Mesothelial cell of epicardium (in vitro differentiated cells): ENCODE measurements at regions not wholly inside any gene's neighbourhood (a gene's known extent, or its start where the extent isn't known, plus 50 kb on each side); places are given as distances from the start of the nearest gene placed in this dataset.

Experiments
- DNase-seq, 2 experiments: peaks; one replicate each; pipeline ENCODE4 v3.0.0; 2021; ENCODE audit warnings: low spot score in 2 of 2; ENCODE audit not compliant: unreplicated experiment in 2 of 2
- H3K27ac Mint-ChIP-seq: 2 replicates; pipeline ENCODE4 v1.8.0; 2021; ENCODE audit warnings: mixed read lengths
- H3K27me3 Mint-ChIP-seq: 2 replicates; pipeline ENCODE4 v1.8.0; 2021; ENCODE audit warnings: low read depth, mixed read lengths
- H3K36me3 Mint-ChIP-seq: 2 replicates; pipeline ENCODE4 v1.8.0; 2021; ENCODE audit warnings: mixed read lengths
- H3K4me1 Mint-ChIP-seq: 2 replicates; pipeline ENCODE4 v1.8.0; 2021; ENCODE audit warnings: mixed read lengths
- H3K4me3 Mint-ChIP-seq: 2 replicates; pipeline ENCODE4 v1.8.0; 2021; ENCODE audit warnings: mild to moderate bottlenecking, moderate library complexity, mixed read lengths
- H3K9me3 Mint-ChIP-seq: 2 replicates; pipeline ENCODE4 v1.8.0; 2021; ENCODE audit warnings: mixed read lengths
- CTCF ChIP-seq: fragments of 200-600 bp; sonication (generic); IDR thresholded peaks from one replicate; pipeline ENCODE4 v1.5.0; 2021; ENCODE audit warnings: antibody characterized with exemption; ENCODE audit not compliant: unreplicated experiment

DNA sequence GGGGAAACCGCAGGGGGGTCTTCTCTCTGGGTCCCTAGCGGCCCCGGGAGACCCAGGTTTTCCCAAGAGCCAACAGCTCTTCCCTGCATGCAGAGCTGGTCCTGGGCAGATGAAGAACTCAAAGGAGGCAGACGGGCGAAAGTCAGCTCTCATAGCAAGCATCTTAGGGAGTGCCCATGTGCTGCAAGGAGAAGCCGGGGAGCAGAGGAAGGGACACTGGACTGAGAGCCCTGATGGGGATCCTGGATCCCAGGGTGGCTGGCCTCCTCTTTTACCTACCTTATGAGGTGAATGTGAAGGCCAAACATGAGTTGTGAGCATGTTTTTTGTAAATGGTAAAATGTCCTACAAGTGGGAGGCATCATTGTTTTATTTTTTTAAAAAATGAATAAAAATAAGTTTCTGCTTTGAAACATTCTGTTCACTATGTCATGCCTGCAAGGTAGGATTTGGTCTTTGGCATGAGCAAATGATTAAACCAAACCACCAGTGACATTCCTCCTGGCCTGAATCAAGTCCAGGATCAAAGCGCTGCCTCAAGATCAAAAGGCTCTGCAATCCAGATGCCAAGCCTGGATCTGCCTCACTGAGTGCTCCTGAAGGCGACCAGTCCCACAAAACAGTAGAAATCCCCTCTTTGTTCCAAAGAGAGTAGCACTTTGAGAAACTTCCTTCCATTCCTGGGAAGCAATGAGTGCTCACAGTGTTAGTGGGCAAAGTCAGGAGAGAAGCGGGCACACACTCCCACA is 92.2 kb upstream of the SERP2 start:
- DNase-seq = no peak
- H3K27ac Mint-ChIP-seq = no peak overlapping the region
- TF ChIP-seq CTCF = no peak
- peaks cover 27% of the 10 kb centered on the region for H3K27me3 Mint-ChIP-seq
- peaks cover 5% of the 10 kb centered on the region for H3K9me3 Mint-ChIP-seq
- no peaks in the 10 kb centered on the region for H3K36me3 Mint-ChIP-seq
- H3K4me1 Mint-ChIP-seq = peaks cover 14% of the 10 kb centered on the region
- no peak overlapping the region for H3K4me3 Mint-ChIP-seq

DNA sequence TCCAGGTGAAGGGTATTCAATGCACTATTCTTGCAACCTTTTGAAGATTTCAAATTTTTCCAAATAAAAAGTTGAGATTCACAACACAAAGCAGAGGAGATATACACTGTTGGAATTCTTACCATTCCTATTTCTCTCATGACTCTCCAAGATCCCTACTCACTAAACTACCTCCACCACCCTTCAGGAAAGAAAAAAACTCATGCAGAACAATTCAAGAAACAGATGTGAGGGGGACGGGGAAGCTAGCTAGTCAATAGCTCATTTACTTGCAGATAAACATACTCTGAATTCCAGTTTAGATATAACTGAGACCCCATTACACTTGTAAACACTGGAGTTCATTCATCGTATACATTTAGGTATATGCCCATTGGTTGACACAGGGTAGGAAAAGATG is 90.0 kb upstream of the SERP2 start:
- no peak overlapping the region for H3K4me3 Mint-ChIP-seq
- no peak for DNase-seq
- H3K27ac Mint-ChIP-seq = no peak overlapping the region

GRCh38 chr13:44287958-44288357 is 85.7 kb upstream of the SERP2 start:
- no peak overlapping the region for H3K27ac Mint-ChIP-seq
- TF ChIP-seq CTCF = no peak
- no peak overlapping the region for H3K4me3 Mint-ChIP-seq
- H3K9me3 Mint-ChIP-seq = peaks cover 5% of the 10 kb centered on the region
- no peak for DNase-seq
- H3K4me1 Mint-ChIP-seq = peaks cover 5% of the 10 kb centered on the region
- peaks cover 44% of the 10 kb centered on the region for H3K27me3 Mint-ChIP-seq
- H3K36me3 Mint-ChIP-seq = no peaks in the 10 kb centered on the region

More for the DNA sequence above, 90.0 kb upstream of the SERP2 start:
- peaks cover 5% of the 10 kb centered on the region for H3K9me3 Mint-ChIP-seq
- no peaks in the 10 kb centered on the region for H3K36me3 Mint-ChIP-seq
- peaks cover 5% of the 10 kb centered on the region for H3K4me1 Mint-ChIP-seq
- H3K27me3 Mint-ChIP-seq = peaks cover 32% of the 10 kb centered on the region
- no peak for TF ChIP-seq CTCF

GRCh38 chr13:44292545-44292944 is 81.1 kb upstream of the SERP2 start:
- peaks cover 31% of the 10 kb centered on the region for H3K27me3 Mint-ChIP-seq
- no peaks in the 10 kb centered on the region for H3K9me3 Mint-ChIP-seq
- DNase-seq = no peak
- H3K4me1 Mint-ChIP-seq = peaks cover 6% of the 10 kb centered on the region
- no peak for TF ChIP-seq CTCF
- no peak overlapping the region for H3K27ac Mint-ChIP-seq
- H3K36me3 Mint-ChIP-seq = no peaks in the 10 kb centered on the region
- no peak overlapping the region for H3K4me3 Mint-ChIP-seq

GRCh38 chr13:44293374-44293773 is 80.2 kb upstream of the SERP2 start:
- H3K9me3 Mint-ChIP-seq = no peaks in the 10 kb centered on the region
- H3K4me1 Mint-ChIP-seq = peaks cover 6% of the 10 kb centered on the region
- H3K27me3 Mint-ChIP-seq = peaks cover 30% of the 10 kb centered on the region
- no peak overlapping the region for H3K27ac Mint-ChIP-seq
- H3K36me3 Mint-ChIP-seq = no peaks in the 10 kb centered on the region
- H3K4me3 Mint-ChIP-seq = no peak overlapping the region
- no peak for TF ChIP-seq CTCF
- DNase-seq = no peak
